Activated T-helper 1 cell treated with anti-CD3 and anti-CD28 coated beads, Interleukin-2, amount 50 U/mL, for 16 hours (primary cell): ENCODE measurements at regions not wholly inside any gene's neighbourhood (a gene's known extent, or its start where the extent isn't known, plus 50 kb on each side); places are given as distances from the start of the nearest gene placed in this dataset.
"Not testable (repeated sequence)": the region's sequence is repeated elsewhere in the genome, so short reads cannot be mapped to it uniquely, and the experiment has no call there.

Source experiments
- DNase-seq, 2 donors: peaks; one replicate each; pipeline ENCODE4 v3.0.0-alpha.2; 2020; ENCODE audit warnings: low read depth in 1 of 2, low spot score in 1 of 2

GRCh38 chr17:64800987-64801386 is 118.3 kb downstream of the LRRC37A3 start:
- DNase-seq: not testable (repeated sequence)

- DNase-seq: not testable (repeated sequence)
These were observed 118.8 kb downstream of the LRRC37A3 start for GRCh38 chr17:64800361-64800895.

- DNase-seq: not testable (repeated sequence)
These were observed 119.6 kb downstream of the LRRC37A3 start for GRCh38 chr17:64799543-64800188.

GRCh38 chr17:64798961-64799360 is 120.3 kb downstream of the LRRC37A3 start:
- not testable (repeated sequence) for DNase-seq

GRCh38 chr17:64798489-64798790 is 120.8 kb downstream of the LRRC37A3 start:
- DNase-seq: not testable (repeated sequence)

- not testable (repeated sequence) for DNase-seq
These were observed 121.4 kb downstream of the LRRC37A3 start for GRCh38 chr17:64797746-64798488.

- DNase-seq: not testable (repeated sequence)
These were observed 123.9 kb downstream of the LRRC37A3 start for GRCh38 chr17:64795342-64795741.

- not testable (repeated sequence) for DNase-seq
These were observed 124.6 kb downstream of the LRRC37A3 start for GRCh38 chr17:64794548-64795274.

GRCh38 chr17:64794113-64794512 is 125.2 kb downstream of the LRRC37A3 start:
- DNase-seq: not testable (repeated sequence)

- not testable (repeated sequence) for DNase-seq
These were observed 126.3 kb downstream of the LRRC37A3 start for GRCh38 chr17:64792793-64793575.

- DNase-seq: not testable (repeated sequence)
These were observed 127.0 kb downstream of the LRRC37A3 start for GRCh38 chr17:64792276-64792675.

- DNase-seq: not testable (repeated sequence)
These were observed 127.6 kb downstream of the LRRC37A3 start for GRCh38 chr17:64791691-64792090.

GRCh38 chr17:64791226-64791625 is 128.1 kb downstream of the LRRC37A3 start:
- not testable (repeated sequence) for DNase-seq

- not testable (repeated sequence) for DNase-seq
These were observed 128.6 kb upstream of the SMURF2 start for GRCh38 chr17:64790690-64791089.

- DNase-seq: not testable (repeated sequence)
These were observed 128.1 kb upstream of the SMURF2 start for GRCh38 chr17:64790193-64790592.

GRCh38 chr17:64789061-64789445 is 126.9 kb upstream of the SMURF2 start:
- not testable (repeated sequence) for DNase-seq

GRCh38 chr17:64788286-64789060 is 126.4 kb upstream of the SMURF2 start:
- no peak for DNase-seq

- DNase-seq: no peak
These were observed 125.8 kb upstream of the SMURF2 start for GRCh38 chr17:64787921-64788271.

GRCh38 chr17:64787255-64787920 is 125.3 kb upstream of the SMURF2 start:
- no peak for DNase-seq

- DNase-seq: no peak
These were observed 124.2 kb upstream of the SMURF2 start for GRCh38 chr17:64786337-64786736.
